Spleen (tissue), 7 donors: ENCODE measurements at regions not wholly inside any gene's neighbourhood (a gene's known extent, or its start where the extent isn't known, plus 50 kb on each side); places are given as distances from the start of the nearest gene placed in this dataset.

Experiments
- POLR2A ChIP-seq, 3 donors: fragments of 450-650 bp; IDR thresholded peaks; one replicate each; pipeline ENCODE4 v1.5.1; 2017; ENCODE audit warnings: antibody characterized with exemption in 3 of 3, mild to moderate bottlenecking in 1 of 3
- TF ChIP-seq, protein P1 (sequence below), 11 experiments: fragments of 200-600 bp in 7 of 11; fragments of 450-650 bp in 4 of 11; sonication (generic) in 4 of 11; IDR thresholded peaks in 8 of 11; conservative IDR thresholded peaks in 3 of 11; 1 replicate in 7 of 11; 2 replicates in 4 of 11; pipeline versions ENCODE4 v1.4.0 to v1.8.0; 2016 to 2021; ENCODE audit warnings: antibody characterized with exemption in 11 of 11, inconsistent platforms in 4 of 11, mild to moderate bottlenecking in 1 of 11
- donor health status: DM: no; HTN: no; CAD: no; lungs with moderate emphysema.
- donor health status: DM: no; HTN: no; CAD: no.
- donor health status: DM: no; HTN: no; CAD: no.

DNA sequence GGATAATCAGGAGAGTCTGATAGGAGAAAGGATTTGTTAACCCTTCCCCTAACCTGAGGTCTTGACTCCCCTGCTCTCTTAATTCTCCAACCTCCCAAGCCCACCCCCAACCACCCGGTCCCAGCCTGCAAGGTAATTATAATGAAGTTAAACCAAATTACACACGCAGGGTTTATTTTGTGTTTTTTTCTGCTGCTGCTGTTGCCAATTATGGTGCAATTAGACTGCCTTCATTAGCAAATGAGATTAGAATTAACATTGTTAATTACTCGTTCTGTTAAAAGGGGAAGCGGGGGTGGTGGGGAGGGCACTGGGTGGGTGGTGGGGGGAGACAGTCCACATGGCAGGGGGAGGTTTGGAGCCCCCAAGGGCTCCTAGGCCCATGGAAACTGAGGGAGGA is 128.9 kb downstream of the CCT6B start:
- TF ChIP-seq, protein P1, sequence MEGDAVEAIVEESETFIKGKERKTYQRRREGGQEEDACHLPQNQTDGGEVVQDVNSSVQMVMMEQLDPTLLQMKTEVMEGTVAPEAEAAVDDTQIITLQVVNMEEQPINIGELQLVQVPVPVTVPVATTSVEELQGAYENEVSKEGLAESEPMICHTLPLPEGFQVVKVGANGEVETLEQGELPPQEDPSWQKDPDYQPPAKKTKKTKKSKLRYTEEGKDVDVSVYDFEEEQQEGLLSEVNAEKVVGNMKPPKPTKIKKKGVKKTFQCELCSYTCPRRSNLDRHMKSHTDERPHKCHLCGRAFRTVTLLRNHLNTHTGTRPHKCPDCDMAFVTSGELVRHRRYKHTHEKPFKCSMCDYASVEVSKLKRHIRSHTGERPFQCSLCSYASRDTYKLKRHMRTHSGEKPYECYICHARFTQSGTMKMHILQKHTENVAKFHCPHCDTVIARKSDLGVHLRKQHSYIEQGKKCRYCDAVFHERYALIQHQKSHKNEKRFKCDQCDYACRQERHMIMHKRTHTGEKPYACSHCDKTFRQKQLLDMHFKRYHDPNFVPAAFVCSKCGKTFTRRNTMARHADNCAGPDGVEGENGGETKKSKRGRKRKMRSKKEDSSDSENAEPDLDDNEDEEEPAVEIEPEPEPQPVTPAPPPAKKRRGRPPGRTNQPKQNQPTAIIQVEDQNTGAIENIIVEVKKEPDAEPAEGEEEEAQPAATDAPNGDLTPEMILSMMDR (IDR thresholded peaks at IDR 0.05 in 8 of 11, conservative IDR thresholded peaks at IDR 0.05 in 3 of 11): no peak
- no peak for TF ChIP-seq POLR2A (IDR thresholded peaks at IDR 0.05)
